T-helper 2 cell treated with Interferon-gamma antibody and Interleukin-4, amounts not matched to agents 5 μg/mL and 100 μg/mL, for 36 hours (primary cell): ENCODE measurements at regions not wholly inside any gene's neighbourhood (a gene's known extent, or its start where the extent isn't known, plus 50 kb on each side); places are given as distances from the start of the nearest gene placed in this dataset.

Source experiments
- DNase-seq: peaks from one replicate; pipeline ENCODE4 v3.0.0; 2021; ENCODE audit warnings: low spot score
- H3K27ac Mint-ChIP-seq: one replicate; pipeline ENCODE4 v1.8.0; 2021; ENCODE audit warnings: mild to moderate bottlenecking, mixed read lengths
- H3K27me3 Mint-ChIP-seq: one replicate; pipeline ENCODE4 v1.8.0; 2021; ENCODE audit warnings: low read depth, mixed read lengths
- H3K36me3 Mint-ChIP-seq: one replicate; pipeline ENCODE4 v1.8.0; 2021; ENCODE audit warnings: low read depth, mixed read lengths
- H3K4me1 Mint-ChIP-seq: one replicate; pipeline ENCODE4 v1.8.0; 2021; ENCODE audit warnings: low read depth, mixed read lengths
- H3K4me3 Mint-ChIP-seq: one replicate; pipeline ENCODE4 v1.8.0; 2022; ENCODE audit warnings: mild to moderate bottlenecking, moderate library complexity, mixed read lengths
- H3K9me3 Mint-ChIP-seq: one replicate; pipeline ENCODE4 v1.8.0; 2021; ENCODE audit warnings: mixed read lengths

DNA sequence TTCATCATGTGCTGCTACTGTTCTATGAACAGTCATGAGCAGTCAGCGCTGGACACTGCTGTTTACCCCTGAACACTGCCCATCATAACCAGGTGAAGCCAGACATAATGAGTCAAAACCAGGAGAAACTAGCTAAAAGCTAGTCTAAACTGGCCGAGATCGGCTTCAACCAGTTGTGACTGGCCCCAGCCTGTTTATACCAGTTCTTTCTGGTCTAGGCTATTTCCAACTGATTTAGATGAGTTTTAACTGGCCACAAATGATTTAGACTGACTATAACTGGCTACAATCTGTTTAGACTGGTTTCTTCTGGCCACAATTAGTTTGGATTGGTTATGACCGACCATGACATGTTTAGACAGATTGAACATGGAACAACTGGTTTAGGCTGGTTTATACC is 348.3 kb upstream of the CAMK1G start:
- no peak for DNase-seq
- no peaks in the 10 kb centered on the region for H3K4me1 Mint-ChIP-seq
- no peaks in the 10 kb centered on the region for H3K9me3 Mint-ChIP-seq
- peaks cover 2% of the 10 kb centered on the region for H3K27me3 Mint-ChIP-seq
- H3K27ac Mint-ChIP-seq = no peak overlapping the region
- H3K36me3 Mint-ChIP-seq = no peaks in the 10 kb centered on the region
- H3K4me3 Mint-ChIP-seq = no peak overlapping the region

DNA sequence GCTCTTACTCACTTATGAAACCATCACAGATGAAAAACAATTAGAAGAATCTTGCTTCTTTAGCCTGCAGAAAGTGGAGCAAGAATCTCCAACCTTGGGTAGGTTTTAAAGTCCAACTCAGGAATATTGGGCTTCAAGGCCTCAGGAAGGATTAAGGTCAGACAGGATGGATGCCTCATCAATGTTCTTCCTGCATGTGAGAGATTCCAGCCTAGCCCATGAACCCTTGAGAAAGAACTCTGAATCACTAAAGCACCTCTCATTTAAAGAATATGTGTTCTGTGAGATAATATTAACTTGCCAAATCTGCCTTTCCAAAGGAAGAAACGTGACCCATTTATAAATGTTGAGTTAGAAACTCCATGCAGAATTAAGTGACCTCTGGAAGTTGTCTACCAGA is 345.2 kb upstream of the CAMK1G start:
- Mint-ChIP-seq H3K4me3 (no peak overlapping the region), H3K36me3 (no peaks in the 10 kb centered on the region), H3K27me3 (no peaks in the 10 kb centered on the region), H3K9me3 (no peaks in the 10 kb centered on the region), H3K4me1 (no peaks in the 10 kb centered on the region), H3K27ac (no peak overlapping the region)
- DNase-seq = no peak

DNA sequence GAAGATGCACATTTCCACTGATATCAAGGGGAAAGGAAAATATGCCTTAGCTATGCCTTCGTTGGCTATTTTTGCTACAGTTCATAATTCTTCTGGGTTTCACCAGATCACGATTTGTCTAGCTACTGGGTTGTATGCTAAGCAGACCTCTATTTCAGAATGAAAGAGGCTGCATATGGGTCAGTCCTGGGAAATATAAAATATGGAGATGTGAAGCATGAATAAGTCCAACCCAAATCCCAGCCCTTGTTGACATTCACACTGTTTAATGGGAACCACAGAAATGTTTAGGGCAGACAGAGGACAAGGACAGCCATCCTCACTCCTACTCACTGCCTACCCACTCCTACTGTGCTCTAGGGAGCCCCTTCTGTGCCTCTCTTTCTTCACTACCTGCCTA is 343.2 kb upstream of the CAMK1G start:
- DNase-seq = no peak
- H3K27me3 Mint-ChIP-seq = no peaks in the 10 kb centered on the region
- no peaks in the 10 kb centered on the region for H3K4me1 Mint-ChIP-seq
- H3K4me3 Mint-ChIP-seq = no peak overlapping the region
- no peaks in the 10 kb centered on the region for H3K9me3 Mint-ChIP-seq
- no peak overlapping the region for H3K27ac Mint-ChIP-seq
- H3K36me3 Mint-ChIP-seq = no peaks in the 10 kb centered on the region

DNA sequence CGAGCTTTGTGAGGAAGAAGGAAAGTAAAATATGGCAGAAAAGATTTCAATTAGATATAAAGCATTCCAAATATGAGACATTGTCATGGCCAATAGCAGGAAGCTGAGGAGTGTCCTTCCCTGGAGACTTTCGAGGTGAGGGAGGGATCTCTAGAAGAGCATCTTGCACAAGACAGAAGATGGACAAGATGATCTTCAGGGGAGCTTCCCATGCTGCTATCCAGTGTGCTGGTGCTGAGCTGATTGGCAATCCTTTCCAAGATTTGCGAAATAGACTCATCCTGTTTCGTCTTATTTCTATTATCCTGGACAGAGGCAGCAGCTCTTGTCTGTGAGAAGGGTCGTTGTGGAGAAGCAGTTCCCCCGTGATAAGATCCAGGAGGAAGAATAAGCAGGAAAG is 342.0 kb upstream of the CAMK1G start:
- Mint-ChIP-seq H3K27ac (no peak overlapping the region), H3K27me3 (no peaks in the 10 kb centered on the region), H3K4me3 (no peak overlapping the region), H3K36me3 (no peaks in the 10 kb centered on the region), H3K4me1 (no peaks in the 10 kb centered on the region), H3K9me3 (no peaks in the 10 kb centered on the region)
- no peak for DNase-seq

DNA sequence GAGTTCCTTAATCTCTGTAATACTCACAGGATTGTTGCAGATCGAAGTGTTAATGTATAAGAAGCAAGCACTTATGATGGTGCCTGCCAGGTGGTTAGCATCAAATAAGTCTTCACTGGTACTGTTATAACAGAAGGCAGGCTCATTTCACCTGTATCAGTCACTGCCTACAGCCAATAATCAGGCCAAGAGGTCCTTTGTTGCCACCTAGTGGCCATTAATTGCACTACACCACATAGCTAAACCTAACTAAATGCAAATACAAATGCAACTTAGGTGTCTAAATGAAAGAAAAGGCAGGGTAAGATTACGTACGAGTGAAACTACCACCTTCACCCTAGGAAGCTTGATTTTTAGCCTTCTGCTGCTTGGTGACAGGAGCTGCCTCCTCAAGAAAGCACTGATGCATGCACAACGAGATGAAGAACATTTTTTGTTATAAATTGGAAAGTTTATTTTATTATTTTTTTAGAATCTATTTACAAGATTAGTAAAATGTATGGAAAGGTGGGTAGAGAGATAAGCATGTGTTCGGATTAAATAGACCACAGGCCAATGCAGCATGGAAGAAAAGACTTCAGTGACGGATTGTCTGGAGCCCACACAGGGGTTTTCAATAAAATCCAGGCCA is 334.8 kb upstream of the CAMK1G start:
- Mint-ChIP-seq H3K4me3 (no peak overlapping the region), H3K27ac (no peak overlapping the region), H3K4me1 (no peaks in the 10 kb centered on the region), H3K9me3 (no peaks in the 10 kb centered on the region), H3K27me3 (no peaks in the 10 kb centered on the region), H3K36me3 (no peaks in the 10 kb centered on the region)
- peak; percentile 12 for DNase-seq

DNA sequence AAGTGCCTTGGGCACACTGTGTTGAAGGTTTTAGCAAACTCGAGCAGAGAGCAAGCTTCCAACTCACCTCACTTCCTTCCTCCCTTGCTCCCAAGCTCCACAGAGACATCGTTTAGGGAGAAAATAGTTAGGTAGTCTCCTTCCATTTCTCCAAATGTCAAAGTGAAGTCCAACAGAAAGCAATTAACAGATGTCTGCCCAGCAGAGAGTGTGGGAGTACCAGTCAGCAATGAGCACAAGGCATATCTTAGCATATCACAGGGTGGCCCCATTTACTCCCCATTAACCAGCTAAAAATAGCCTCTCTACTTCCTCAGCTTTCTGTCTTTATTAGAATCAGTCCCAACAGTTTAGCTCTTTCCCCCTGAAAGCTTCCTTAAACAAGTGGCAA is 334.2 kb upstream of the CAMK1G start:
- H3K4me1 Mint-ChIP-seq = no peaks in the 10 kb centered on the region
- H3K36me3 Mint-ChIP-seq = no peaks in the 10 kb centered on the region
- no peak overlapping the region for H3K4me3 Mint-ChIP-seq
- H3K9me3 Mint-ChIP-seq = no peaks in the 10 kb centered on the region
- no peak for DNase-seq
- no peaks in the 10 kb centered on the region for H3K27me3 Mint-ChIP-seq
- no peak overlapping the region for H3K27ac Mint-ChIP-seq

DNA sequence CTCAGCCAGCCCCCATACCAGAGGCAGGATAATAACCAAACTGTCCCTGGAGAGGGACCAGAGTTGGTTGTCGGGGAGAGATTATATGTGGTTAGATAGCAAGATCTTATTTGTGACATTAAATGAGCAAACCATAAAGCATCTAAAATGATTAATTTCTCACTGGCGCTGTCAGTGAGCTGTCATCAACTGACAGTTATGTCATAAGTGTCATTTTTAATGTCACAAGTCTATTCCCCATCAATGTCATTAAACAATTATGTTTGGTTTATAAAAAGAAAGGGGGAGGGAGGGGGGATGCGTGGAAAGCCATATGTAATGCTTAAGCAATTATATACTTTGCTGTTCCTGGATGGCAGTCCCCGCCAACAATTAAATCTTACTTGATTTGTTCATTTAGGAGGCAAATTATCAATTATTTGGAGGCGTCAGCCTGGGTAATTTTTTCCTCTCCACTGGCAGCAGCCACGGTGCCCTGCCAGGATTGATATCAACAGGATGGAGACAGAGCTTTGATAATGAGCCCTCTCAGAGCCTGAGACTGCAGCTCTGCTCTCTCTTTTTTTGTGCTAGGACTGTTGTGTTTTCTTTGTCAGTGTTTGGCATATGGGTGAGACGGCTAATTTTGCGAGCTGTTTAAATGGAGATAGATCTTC is 333.6 kb upstream of the CAMK1G start:
- H3K36me3 Mint-ChIP-seq = no peaks in the 10 kb centered on the region
- no peak overlapping the region for H3K4me3 Mint-ChIP-seq
- DNase-seq = no peak
- H3K27me3 Mint-ChIP-seq = no peaks in the 10 kb centered on the region
- no peak overlapping the region for H3K27ac Mint-ChIP-seq
- no peaks in the 10 kb centered on the region for H3K4me1 Mint-ChIP-seq
- H3K9me3 Mint-ChIP-seq = no peaks in the 10 kb centered on the region

DNA sequence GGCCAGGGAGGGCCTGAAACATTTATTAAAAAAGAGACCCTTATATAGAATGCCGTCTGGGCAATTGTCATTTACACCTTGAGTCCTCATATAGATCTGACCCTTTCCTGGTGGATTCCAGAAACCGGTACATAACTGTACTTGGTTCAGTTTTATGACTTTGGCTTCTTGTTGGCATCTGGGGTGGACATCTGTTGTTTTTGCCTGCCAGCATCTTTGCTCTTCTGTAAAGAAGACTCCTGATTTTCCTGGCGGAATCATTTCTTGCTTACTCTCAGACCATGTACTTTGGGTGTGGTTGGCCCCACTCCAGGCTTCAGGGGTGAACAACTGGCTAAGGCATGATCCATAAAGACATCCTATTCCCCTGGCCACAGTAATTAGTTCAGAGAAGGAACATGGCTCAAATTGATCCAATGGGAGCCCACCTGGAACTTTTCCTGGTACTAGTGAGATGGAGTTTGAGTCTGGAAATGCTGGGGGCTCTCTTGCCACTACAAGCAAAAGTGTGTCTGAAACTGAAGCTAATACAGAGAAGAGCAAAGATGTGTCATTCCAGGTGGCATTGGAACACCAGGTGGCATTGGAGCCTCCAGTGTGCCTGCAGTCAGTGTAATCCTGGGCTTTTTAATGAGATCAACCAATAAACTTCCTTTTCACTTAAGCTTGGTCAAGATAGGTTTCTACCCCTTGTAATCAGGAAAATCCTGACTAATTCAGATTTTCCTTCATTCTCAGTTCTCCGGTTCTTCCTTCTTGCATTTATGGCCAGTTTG is 332.5 kb upstream of the CAMK1G start:
- no peaks in the 10 kb centered on the region for H3K4me1 Mint-ChIP-seq
- H3K27me3 Mint-ChIP-seq = no peaks in the 10 kb centered on the region
- H3K36me3 Mint-ChIP-seq = no peaks in the 10 kb centered on the region
- DNase-seq = no peak
- no peak overlapping the region for H3K4me3 Mint-ChIP-seq
- peaks cover 5% of the 10 kb centered on the region for H3K9me3 Mint-ChIP-seq
- no peak overlapping the region for H3K27ac Mint-ChIP-seq

DNA sequence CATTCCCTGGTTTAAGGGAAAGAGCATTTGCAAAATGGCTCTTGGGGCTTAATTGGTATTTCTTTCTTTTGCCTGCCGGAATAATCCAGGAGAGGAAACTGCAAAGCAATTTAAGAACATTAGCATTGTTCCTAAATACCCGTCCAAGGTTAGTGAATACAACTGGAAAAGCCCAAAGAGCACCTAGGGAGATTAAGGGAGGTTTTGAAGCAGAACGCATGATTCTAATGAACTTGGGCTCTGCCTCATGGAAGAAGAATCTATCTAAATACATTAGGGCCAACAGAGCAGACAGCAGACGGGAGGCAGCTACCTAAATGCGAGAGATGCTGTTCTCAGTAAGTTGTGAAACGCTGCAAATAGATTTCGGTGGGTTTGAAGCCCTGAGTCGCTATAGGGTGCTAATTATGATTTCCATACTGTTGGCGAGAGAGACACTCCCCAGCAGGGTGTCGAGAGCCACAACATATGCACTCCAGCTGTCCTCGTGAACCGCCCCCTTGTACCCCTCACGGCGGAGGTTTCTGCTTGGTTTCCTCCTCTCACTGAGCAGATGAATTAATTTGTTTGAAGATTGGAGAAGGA is 326.7 kb upstream of the CAMK1G start:
- H3K4me1 Mint-ChIP-seq = no peaks in the 10 kb centered on the region
- peaks cover 15% of the 10 kb centered on the region for H3K9me3 Mint-ChIP-seq
- H3K27me3 Mint-ChIP-seq = no peaks in the 10 kb centered on the region
- no peak overlapping the region for H3K4me3 Mint-ChIP-seq
- no peak for DNase-seq
- no peaks in the 10 kb centered on the region for H3K36me3 Mint-ChIP-seq
- H3K27ac Mint-ChIP-seq = no peak overlapping the region

DNA sequence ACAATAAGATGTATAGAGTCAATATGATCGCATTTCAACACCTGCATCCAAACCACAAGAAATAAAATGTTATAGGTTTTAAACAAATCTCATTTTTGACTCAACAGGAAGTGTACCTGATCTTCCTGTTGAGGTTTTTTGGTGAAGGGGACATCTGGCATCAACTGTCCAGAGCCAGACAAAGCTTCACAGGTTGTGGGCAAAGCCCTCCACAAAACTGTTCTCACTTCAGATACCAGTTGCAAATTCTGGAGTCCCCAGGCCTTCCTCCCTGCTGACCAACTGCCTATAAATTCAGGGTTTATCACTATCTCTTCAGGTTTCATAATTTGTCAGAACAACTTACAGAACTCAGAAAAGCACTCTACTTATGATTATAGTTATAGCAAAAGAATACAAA is 326.1 kb upstream of the CAMK1G start:
- no peak for DNase-seq
- Mint-ChIP-seq H3K27ac (no peak overlapping the region), H3K36me3 (no peaks in the 10 kb centered on the region)

DNA sequence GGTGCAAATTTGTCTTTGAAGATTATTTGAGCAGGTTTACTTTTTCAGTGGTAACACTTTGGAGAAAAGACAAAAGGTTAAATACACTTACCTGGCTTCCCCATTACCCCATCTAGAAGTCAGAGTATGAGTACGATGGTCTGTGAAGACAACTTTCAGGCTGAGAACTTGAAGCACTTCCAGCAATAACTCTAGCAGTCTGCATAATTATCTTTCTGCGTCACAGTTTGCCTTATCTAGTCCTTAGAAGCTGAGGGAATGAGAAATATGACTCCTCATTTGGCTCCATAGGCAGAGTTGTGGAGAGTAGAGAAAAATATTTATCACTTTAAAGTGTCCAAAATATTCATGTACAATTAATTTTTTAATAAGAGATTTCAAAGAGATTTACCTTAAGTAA is 323.4 kb upstream of the CAMK1G start:
- Mint-ChIP-seq H3K36me3 (no peaks in the 10 kb centered on the region), H3K9me3 (peaks cover 15% of the 10 kb centered on the region), H3K4me3 (no peak overlapping the region), H3K27ac (no peak overlapping the region), H3K4me1 (no peaks in the 10 kb centered on the region), H3K27me3 (no peaks in the 10 kb centered on the region)
- no peak for DNase-seq

More for the DNA sequence above, 326.1 kb upstream of the CAMK1G start:
- Mint-ChIP-seq H3K27me3 (no peaks in the 10 kb centered on the region), H3K4me3 (no peak overlapping the region), H3K4me1 (no peaks in the 10 kb centered on the region), H3K9me3 (peaks cover 15% of the 10 kb centered on the region)

DNA sequence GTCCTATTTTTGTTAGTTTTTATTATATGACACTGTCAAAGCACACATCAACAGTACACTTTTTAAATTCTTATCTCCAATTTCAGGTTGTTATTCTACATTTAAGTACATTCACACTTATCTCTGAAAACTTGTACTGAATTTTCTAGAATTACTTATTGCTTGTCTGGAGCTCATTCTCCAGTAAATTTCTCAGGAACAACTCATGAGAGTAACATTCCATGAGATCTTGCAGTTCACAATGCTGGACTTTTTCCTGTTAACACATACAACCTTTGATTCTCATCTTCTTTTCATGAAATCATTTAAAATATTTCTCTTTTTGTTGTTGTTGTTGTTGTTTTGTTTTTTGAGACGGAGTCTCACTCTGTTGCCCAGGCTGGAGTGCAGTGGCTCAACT is 320.9 kb upstream of the CAMK1G start:
- H3K4me1 Mint-ChIP-seq = no peaks in the 10 kb centered on the region
- no peak overlapping the region for H3K27ac Mint-ChIP-seq
- DNase-seq = no peak
- no peaks in the 10 kb centered on the region for H3K36me3 Mint-ChIP-seq
- H3K27me3 Mint-ChIP-seq = no peaks in the 10 kb centered on the region
- no peak overlapping the region for H3K4me3 Mint-ChIP-seq
- peaks cover 8% of the 10 kb centered on the region for H3K9me3 Mint-ChIP-seq

DNA sequence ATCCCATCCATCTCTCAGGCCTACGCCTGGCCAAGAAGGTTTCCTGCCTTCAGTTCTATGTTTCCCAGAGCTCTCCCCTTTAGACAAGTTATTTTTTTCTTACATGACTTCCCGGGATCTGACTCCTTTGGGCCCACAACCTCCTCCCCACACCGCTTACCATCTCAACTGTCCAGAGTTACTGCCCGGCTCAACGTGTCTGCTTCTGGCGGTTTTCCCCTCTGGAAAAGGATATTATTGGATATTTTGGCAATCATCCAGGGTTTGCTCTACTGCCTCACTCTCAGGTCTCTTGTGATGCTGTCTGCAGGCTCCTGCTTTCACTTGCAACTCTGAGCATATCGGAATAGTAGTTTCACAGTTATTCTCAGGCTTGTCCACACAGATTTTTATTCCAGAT is 318.2 kb upstream of the CAMK1G start:
- no peak overlapping the region for H3K27ac Mint-ChIP-seq
- H3K4me1 Mint-ChIP-seq = no peaks in the 10 kb centered on the region
- H3K4me3 Mint-ChIP-seq = no peak overlapping the region
- H3K9me3 Mint-ChIP-seq = no peaks in the 10 kb centered on the region
- no peaks in the 10 kb centered on the region for H3K36me3 Mint-ChIP-seq
- no peaks in the 10 kb centered on the region for H3K27me3 Mint-ChIP-seq
- no peak for DNase-seq

DNA sequence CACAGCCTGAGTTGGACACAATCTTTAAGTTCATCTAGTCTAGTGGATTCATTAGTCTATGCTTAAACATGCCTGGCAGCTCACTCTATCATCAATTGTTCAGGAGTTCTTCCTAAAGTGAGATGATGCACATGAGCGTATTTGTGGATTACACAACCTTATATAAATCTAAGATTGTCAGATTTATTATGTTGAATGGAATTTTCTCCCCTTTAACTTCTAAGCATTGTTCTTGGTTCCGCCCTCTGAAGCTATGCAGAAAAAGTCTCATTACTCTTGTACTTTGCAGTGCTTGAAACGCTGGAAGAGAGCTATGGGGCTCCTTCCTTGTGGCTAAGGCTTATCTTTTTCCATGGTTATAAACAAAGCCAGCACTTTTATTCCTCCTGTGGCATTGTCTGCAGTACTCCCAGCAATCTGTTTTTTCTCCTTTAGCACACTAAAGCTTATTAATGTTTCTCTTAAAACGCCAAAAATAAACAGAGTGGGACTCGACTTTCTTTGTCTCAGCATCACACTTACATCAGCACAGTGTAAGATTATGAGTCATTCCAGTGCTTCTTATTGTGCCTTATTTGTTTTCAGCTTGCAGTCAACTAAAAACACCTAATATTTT is 316.8 kb upstream of the CAMK1G start:
- Mint-ChIP-seq H3K36me3 (no peaks in the 10 kb centered on the region), H3K27me3 (no peaks in the 10 kb centered on the region), H3K9me3 (no peaks in the 10 kb centered on the region), H3K27ac (no peak overlapping the region), H3K4me1 (no peaks in the 10 kb centered on the region), H3K4me3 (no peak overlapping the region)
- DNase-seq = no peak
